Esophagus muscularis mucosa (tissue), 4 donors: ENCODE measurements at regions not wholly inside any gene's neighbourhood (a gene's known extent, or its start where the extent isn't known, plus 50 kb on each side); places are given as distances from the start of the nearest gene placed in this dataset.

Experiments
- DNase-seq: peaks from one replicate; pipeline ENCODE4 v3.0.0-alpha.2; 2017; ENCODE audit errors: extremely low spot score
- H3K27ac ChIP-seq, 4 donors: fragments of 200-600 bp; sonication (generic); replicated peaks in 1 of 4; 1 replicate in 3 of 4; 2 replicates in 1 of 4; pipeline ENCODE4 v1.5.1; 2016 to 2019; ENCODE audit warnings: mild to moderate bottlenecking in 1 of 4
- H3K27me3 ChIP-seq, 4 donors: fragments of 200-600 bp; sonication (generic); one replicate each; pipeline versions ENCODE4 v1.5.1 to v1.6.0; 2016 to 2019
- H3K36me3 ChIP-seq, 4 donors: fragments of 200-600 bp; sonication (generic); one replicate each; pipeline ENCODE4 v1.5.1; 2016 to 2019
- H3K4me1 ChIP-seq, 4 donors: fragments of 200-600 bp; sonication (generic); one replicate each; pipeline ENCODE4 v1.5.1; 2016 to 2019
- H3K4me3 ChIP-seq, 4 donors: fragments of 200-600 bp; sonication (generic); 1 replicate in 2 of 4; 2 replicates in 2 of 4; pipeline ENCODE4 v1.5.1; 2016 to 2019; ENCODE audit warnings: mild to moderate bottlenecking in 4 of 4, moderate library complexity in 1 of 4
- H3K9me3 ChIP-seq, 4 donors: fragments of 200-600 bp; sonication (generic); 1 replicate in 3 of 4; 2 replicates in 1 of 4; pipeline ENCODE4 v1.5.1; 2016 to 2019
- EP300 ChIP-seq: sonication (generic); formaldehyde crosslinking; IDR thresholded peaks from one replicate; pipeline ENCODE4 v1.6.1; 2017; ENCODE audit warnings: antibody characterized with exemption
- POLR2A ChIP-seq: fragments of 450-650 bp; IDR thresholded peaks from one replicate; pipeline ENCODE4 v1.6.1; 2017; ENCODE audit warnings: antibody characterized with exemption, moderate library complexity, mild to moderate bottlenecking, low read depth
- POLR2AphosphoS5 ChIP-seq, 2 donors: sonication (generic); formaldehyde crosslinking; IDR thresholded peaks; one replicate each; pipeline ENCODE4 v1.6.1; 2017; ENCODE audit warnings: antibody characterized with exemption in 2 of 2
- whole genome bisulfite sequencing: methylation state at CpG from one replicate; pipeline ENCODE4 v1.1.5; 2018; 5-methylcytosine and 5-hydroxymethylcytosine counted together
- intact Hi-C: fragments of 100-400 bp; cut with DNase I; formaldehyde crosslinking; loops from one replicate; pipeline ENCODE4 v1.15.1; 2023
- TF ChIP-seq, protein P1 (sequence below), 3 experiments: fragments of 200-600 bp in 2 of 3; fragments of 450-650 bp in 1 of 3; sonication (generic) in 2 of 3; IDR thresholded peaks; one replicate each; pipeline ENCODE4 v1.5.1; 2017 to 2019; ENCODE audit warnings: antibody characterized with exemption in 3 of 3, mild to moderate bottlenecking in 2 of 3, moderate library complexity in 1 of 3

DNA sequence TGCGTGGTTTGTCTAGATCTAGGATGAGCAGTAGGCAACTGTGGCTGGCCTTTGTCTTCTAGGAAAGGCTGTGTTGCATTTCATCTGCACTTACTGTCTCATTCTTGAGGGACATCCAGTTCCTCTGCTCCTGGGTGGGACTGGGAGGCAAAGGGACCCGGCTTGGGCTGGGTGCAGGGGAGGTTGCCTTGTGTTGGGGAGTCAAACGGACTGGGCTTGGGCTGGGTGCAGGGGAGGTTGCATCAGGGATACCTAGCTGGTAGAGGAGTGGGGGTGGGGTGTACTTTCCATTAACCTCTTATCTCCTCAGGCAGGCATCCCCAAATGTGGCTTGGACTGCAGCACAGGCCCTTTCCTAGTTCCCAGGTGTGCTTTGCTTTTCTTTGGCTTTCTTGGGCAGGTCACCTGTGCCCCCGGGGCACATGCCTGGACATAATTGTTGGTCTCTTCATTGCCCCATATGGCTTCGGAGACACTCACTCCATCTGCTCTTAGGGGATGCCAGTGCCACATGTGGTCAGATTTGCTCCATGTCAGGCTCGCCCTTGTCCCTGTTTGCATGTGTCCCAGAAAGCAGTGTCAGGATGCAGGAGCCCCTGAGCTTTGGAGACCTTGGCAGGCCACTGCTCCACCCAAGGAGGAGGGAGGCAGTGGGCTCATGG is 1682.9 kb downstream of the TP53TG3F start:
- Histone ChIP-seq H3K9me3 (peaks cover 0 to 43% (median 15%) of the 10 kb centered on the region in 4 donors), H3K4me1 (no peaks in the 10 kb centered on the region), H3K4me3 (no peak overlapping the region), H3K27me3 (no peaks in the 10 kb centered on the region), H3K36me3 (no peaks in the 10 kb centered on the region), H3K27ac (no peak overlapping the region)
- intact Hi-C loops = no loop called here
- WGBS = 79% methylated on average over 4 of the region's 6 CpGs
- TF ChIP-seq, protein P1, sequence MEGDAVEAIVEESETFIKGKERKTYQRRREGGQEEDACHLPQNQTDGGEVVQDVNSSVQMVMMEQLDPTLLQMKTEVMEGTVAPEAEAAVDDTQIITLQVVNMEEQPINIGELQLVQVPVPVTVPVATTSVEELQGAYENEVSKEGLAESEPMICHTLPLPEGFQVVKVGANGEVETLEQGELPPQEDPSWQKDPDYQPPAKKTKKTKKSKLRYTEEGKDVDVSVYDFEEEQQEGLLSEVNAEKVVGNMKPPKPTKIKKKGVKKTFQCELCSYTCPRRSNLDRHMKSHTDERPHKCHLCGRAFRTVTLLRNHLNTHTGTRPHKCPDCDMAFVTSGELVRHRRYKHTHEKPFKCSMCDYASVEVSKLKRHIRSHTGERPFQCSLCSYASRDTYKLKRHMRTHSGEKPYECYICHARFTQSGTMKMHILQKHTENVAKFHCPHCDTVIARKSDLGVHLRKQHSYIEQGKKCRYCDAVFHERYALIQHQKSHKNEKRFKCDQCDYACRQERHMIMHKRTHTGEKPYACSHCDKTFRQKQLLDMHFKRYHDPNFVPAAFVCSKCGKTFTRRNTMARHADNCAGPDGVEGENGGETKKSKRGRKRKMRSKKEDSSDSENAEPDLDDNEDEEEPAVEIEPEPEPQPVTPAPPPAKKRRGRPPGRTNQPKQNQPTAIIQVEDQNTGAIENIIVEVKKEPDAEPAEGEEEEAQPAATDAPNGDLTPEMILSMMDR (IDR thresholded peaks at IDR 0.05) = no peak
- TF ChIP-seq POLR2AphosphoS5 (IDR thresholded peaks at IDR 0.05) = no peak
- TF ChIP-seq EP300 = no peak
- TF ChIP-seq POLR2A = no peak
- DNase-seq = no peak

DNA sequence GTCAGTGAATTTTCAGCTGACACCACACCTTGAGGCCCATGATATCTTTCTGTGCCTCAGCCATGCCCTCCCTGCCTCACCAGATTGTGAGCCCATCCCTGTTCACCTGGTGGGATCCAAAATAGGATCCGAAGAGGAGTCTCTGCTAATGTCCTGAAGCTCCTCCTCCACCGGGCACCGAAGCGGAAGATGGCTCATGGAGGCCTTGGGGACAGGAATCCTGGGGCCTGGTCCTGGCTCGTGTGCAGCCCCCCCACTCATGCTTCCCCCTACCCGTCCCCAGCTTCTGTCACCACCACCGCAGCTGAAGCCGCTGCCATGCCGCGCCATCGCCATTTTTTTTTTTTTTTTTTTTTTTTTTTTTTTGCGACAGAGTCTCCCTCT is 1683.4 kb downstream of the TP53TG3F start:
- no peak for DNase-seq
- H3K9me3 ChIP-seq = peaks cover 0 to 48% (median 17%) of the 10 kb centered on the region in 4 donors
- TF ChIP-seq, protein P1 (IDR thresholded peaks at IDR 0.05) = no peak
- H3K36me3 ChIP-seq = no peaks in the 10 kb centered on the region
- H3K4me1 ChIP-seq = no peaks in the 10 kb centered on the region
- H3K27ac ChIP-seq = no peak overlapping the region
- H3K4me3 ChIP-seq = no peak overlapping the region
- intact Hi-C loops = no loop called here
- H3K27me3 ChIP-seq = no peaks in the 10 kb centered on the region
- 91% methylated on average over 12 of the region's 12 CpGs for WGBS

DNA sequence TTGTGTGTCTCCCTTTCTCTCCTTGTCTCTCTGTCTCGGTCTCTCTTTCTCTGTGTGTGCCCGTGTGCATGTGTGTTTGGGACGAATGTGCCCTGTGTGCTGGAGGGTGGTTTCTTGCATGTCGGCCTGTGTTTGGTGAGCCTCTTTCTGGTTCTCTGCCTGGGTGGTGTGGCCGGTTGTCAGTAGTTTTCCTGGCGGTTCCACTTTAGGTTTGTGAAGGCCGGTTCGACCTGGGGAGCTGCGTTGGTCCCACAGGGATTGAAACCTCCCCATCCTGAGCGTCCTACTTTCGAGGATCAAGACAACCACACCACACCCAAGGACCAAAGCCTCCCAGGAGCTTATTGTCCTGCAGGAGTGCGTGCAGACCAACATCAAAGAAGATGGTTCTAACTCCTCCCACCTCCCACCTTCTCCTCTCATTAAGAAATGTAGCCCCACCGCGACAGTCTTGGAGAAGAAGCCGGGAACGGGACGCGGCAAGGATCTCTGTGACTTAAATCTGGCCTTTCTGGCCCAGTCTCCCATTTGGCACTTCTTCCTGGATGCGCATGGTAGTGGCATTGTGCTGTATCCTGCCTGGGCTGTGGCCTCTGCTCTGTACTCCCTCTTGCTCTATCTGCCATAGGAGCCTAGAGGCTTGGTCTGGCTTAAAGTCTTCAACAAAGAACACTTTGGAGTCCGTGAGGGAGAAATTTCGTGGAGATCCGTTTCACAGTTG is 1685.0 kb downstream of the TP53TG3F start:
- no peak overlapping the region for H3K4me3 ChIP-seq
- no peaks in the 10 kb centered on the region for H3K27me3 ChIP-seq
- H3K36me3 ChIP-seq = no peaks in the 10 kb centered on the region
- peaks cover 0 to 50% (median 18%) of the 10 kb centered on the region in 4 donors for H3K9me3 ChIP-seq
- 88% methylated on average over 21 of the region's 22 CpGs for whole genome bisulfite sequencing
- H3K4me1 ChIP-seq = no peaks in the 10 kb centered on the region
- no peak overlapping the region for H3K27ac ChIP-seq
- no peak for DNase-seq
- intact Hi-C loops = no loop called here
- TF ChIP-seq, protein P1 (IDR thresholded peaks at IDR 0.05) = no peak
- no peak for TF ChIP-seq POLR2A
- no peak for TF ChIP-seq POLR2AphosphoS5 (IDR thresholded peaks at IDR 0.05)
- TF ChIP-seq EP300 = no peak

DNA sequence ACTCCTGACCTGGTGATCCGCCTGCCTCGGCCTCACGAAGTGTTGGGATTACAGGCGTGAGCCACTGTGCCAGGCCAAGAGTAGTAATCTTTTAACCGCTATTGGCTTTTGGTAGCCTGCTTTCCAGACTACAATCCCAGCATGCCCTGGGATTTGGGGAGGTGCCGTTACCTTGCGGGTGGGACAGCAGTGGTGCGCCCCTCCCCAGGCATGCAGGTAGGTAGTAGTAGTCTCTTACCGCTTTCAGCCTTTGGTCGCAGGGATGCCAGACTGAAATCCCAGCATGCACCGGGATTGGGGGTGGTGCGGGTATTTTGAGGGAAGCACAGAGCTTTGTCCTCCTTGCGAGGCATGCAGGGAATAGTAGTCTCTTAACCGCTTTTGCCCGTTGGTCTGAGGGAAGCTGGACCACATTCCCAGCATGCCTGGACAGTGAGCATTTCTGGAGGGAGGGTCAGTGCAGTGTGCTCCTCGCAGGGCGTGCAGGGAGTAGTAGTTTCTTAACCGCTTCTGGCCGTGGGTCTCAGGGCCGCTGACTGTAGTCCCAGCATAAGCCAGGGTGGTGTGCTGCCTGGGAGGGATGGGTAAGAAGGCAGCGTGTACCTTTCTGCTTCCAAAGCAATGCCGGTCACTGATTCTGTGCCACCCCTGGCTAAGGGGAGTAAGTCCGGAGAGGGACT is 1686.8 kb downstream of the TP53TG3F start:
- peak; percentile 79 for DNase-seq

More for the DNA sequence above, 1686.8 kb downstream of the TP53TG3F start:
- Histone ChIP-seq H3K36me3 (no peaks in the 10 kb centered on the region), H3K4me3 (no peak overlapping the region), H3K27ac (no peak overlapping the region), H3K27me3 (no peaks in the 10 kb centered on the region), H3K4me1 (no peaks in the 10 kb centered on the region), H3K9me3 (peaks cover 0 to 42% (median 13%) of the 10 kb centered on the region in 4 donors)
- intact Hi-C loops = no loop called here
- WGBS = 89% methylated on average over 18 of the region's 23 CpGs
- TF ChIP-seq POLR2AphosphoS5 (IDR thresholded peaks at IDR 0.05) = no peak
- TF ChIP-seq, protein P1 (IDR thresholded peaks at IDR 0.05) = no peak
- TF ChIP-seq POLR2A = no peak
- no peak for TF ChIP-seq EP300
